SK-N-SH (cell line): ENCODE measurements at regions not wholly inside any gene's neighbourhood (a gene's known extent, or its start where the extent isn't known, plus 50 kb on each side); places are given as distances from the start of the nearest gene placed in this dataset.

ENCODE experiments used
- CTCF ChIP-seq: fragments of 200-600 bp; sonication (generic); IDR thresholded peaks from 2 replicates; pipeline ENCODE4 v1.6.1; 2017; ENCODE audit warnings: antibody characterized with exemption, mild to moderate bottlenecking, moderate library complexity
- MEF2A ChIP-seq: IDR thresholded peaks from 2 replicates; pipeline ENCODE4 v1.4.0; 2012; ENCODE audit warnings: low read depth, borderline replicate concordance
- POLR2AphosphoS5 ChIP-seq: IDR thresholded peaks from 2 replicates; pipeline ENCODE4 v1.6.1; 2012; ENCODE audit warnings: low read depth, low read length
- RXRA ChIP-seq: IDR thresholded peaks from 2 replicates; pipeline ENCODE4 v1.4.0; 2012; ENCODE audit warnings: low read depth, mild to moderate bottlenecking, borderline replicate concordance
- SIN3A ChIP-seq: IDR thresholded peaks from 2 replicates; pipeline ENCODE4 v1.6.1; 2012; ENCODE audit warnings: low read depth, mild to moderate bottlenecking, low read length, moderate library complexity, borderline replicate concordance

GRCh38 chr5:147998704-147999103, 65.1 kb upstream of the SPINK5 start:
- TF ChIP-seq RXRA (no peak), POLR2AphosphoS5 (no peak), CTCF (no peak), MEF2A (no peak), SIN3A (no peak)
